ENCODE measurements at regions not wholly inside any gene's neighbourhood (a gene's known extent, or its start where the extent isn't known, plus 50 kb on each side); places are given as distances from the start of the nearest gene placed in this dataset.

DNA sequence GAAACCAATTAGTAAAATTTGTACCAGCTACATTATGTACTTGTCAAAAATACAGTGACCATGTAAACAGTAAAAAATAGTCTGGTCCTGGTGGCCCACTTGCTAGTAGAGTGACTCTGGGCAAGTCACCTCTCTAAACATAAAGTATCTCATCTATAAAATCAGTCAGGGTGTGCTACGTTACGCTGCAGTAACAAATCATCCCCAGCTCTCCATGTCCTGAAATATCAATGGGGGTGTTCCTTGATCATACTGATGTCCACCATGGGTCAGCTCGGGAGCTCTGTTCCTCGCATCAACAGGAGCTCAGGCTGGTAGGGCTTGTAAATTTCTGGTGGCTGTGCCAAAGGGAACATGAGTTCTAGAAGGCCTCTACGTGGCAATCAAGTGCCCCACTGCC is 268.6 kb downstream of the RAB28 start:
- ATAC-seq (ENCODE audit: low FRiP score) (no peak), DNase-seq (ENCODE audit: low spot score) (no peak)
- TF ChIP-seq, protein P1, sequence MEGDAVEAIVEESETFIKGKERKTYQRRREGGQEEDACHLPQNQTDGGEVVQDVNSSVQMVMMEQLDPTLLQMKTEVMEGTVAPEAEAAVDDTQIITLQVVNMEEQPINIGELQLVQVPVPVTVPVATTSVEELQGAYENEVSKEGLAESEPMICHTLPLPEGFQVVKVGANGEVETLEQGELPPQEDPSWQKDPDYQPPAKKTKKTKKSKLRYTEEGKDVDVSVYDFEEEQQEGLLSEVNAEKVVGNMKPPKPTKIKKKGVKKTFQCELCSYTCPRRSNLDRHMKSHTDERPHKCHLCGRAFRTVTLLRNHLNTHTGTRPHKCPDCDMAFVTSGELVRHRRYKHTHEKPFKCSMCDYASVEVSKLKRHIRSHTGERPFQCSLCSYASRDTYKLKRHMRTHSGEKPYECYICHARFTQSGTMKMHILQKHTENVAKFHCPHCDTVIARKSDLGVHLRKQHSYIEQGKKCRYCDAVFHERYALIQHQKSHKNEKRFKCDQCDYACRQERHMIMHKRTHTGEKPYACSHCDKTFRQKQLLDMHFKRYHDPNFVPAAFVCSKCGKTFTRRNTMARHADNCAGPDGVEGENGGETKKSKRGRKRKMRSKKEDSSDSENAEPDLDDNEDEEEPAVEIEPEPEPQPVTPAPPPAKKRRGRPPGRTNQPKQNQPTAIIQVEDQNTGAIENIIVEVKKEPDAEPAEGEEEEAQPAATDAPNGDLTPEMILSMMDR (IDR thresholded peaks at IDR 0.05): no peak

DNA sequence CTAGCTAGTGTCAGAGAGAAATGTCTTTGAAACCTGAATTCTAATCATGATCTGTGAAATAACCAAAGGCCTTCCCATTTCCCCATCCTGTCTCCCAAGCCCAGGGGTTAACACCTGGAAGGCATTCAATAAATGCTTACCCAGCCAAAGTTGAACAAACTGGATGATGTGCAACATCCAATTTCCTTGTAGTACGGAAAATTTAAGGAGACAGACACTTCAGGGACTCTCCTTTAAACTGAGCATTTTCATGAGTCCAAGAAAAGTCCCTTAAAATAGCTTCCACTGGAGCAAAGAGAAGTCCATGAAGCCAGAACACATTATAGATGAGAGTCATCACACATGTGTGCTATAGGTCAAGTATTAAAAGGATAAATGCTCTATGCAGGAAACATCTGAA is 271.2 kb downstream of the RAB28 start:
- TF ChIP-seq, protein P1 (IDR thresholded peaks at IDR 0.05): no peak
- ATAC-seq (ENCODE audit: low FRiP score): no peak
- DNase-seq (ENCODE audit: low spot score): no peak

DNA sequence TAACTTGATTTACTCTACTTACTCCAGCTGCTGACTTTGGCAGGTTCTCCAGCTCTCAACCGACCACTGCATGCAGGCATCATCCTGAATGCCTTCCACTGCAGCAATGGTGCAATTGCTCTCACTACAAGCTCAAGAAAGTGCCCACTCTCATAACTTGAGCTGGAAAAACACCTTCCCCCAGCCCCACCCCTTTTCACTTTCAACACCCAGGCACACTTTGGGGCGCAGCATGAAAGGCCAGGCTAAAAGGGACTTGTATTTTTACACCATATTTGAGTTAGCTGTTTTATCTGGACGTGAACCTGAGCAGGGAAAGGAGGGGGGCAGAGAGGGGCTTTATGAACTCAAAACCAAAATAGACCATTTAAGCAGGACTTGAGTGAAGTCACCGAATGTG is 274.5 kb downstream of the RAB28 start:
- TF ChIP-seq, protein P1 (IDR thresholded peaks at IDR 0.05): no peak
- no peak for DNase-seq (ENCODE audit: low spot score)
- ATAC-seq (ENCODE audit: low FRiP score): no peak

DNA sequence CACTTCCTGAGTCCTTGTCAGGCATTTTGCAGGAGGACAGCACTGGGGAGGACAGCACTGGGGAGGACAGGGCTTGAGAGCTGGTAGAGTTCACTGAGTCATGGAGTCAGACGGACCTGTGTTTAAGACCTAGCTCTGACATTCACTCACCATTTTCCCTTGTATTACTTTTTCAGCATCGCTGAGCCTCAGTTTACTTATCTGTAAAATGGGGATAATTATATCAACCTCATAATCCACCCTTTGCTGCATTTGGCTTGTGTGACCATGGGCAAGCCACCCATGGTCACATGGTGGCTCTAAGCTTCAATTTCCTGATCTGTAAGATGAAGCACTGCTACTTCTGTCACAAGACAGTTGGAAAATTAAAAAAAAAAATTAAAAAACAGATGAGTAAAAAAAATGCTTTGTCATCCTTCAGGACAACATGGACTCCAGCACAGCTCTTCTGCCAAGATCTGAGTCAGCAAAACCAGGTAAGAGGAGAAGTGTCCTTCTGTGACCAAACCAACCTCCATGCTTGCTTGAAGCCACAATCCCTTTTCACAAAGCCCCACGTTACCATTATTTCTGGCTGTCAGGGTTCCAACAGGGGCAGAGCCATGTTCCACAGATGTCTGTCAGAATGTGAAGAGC is 275.5 kb downstream of the RAB28 start:
- TF ChIP-seq, protein P1 (IDR thresholded peaks at IDR 0.05): no peak

DNA sequence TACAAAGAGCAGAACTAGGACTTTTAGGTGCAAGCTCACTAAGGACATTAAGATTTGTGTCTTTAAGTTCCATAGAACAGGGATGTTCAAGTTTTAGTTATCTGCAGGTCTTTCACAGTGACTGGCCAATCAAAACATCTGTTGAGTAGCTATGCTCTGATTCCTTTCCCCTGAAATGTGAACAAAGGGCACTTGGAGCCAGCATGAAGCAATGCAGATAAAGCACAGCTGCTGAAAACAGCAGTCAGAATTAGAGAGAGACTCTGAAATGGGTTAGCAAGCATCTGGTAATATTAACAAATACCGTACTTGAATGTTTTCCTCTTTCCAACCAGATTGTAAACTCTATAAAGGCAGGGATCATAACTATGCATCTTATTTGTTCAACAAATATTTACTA is 276.9 kb downstream of the RAB28 start:
- TF ChIP-seq, protein P1 (IDR thresholded peaks at IDR 0.05): no peak
- DNase-seq (ENCODE audit: low spot score): no peak
- no peak for ATAC-seq (ENCODE audit: low FRiP score)

More for the DNA sequence above, 275.5 kb downstream of the RAB28 start:
- DNase-seq (ENCODE audit: low spot score) (no peak), ATAC-seq (ENCODE audit: low FRiP score) (no peak)

DNA sequence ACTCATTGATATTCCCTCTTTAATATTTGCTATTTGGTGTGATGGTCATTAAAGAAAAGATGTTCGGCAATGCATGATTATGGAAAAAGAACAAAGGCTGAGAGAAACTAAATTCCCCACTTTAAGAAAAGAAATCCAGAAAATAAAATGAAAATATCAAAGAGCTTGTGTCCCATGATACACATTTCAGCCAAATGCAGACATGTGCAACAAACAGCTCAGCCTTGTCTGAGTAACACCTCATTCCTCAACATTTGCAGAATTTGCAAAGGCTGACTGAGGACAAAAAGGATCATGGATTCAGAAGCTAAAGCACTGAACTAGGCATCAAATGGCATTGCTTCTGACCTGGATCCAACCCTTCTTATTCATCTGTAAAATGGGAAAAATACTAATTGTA is 281.0 kb downstream of the RAB28 start:
- TF ChIP-seq, protein P1 (IDR thresholded peaks at IDR 0.05): no peak
- no peak for ATAC-seq (ENCODE audit: low FRiP score)

DNA sequence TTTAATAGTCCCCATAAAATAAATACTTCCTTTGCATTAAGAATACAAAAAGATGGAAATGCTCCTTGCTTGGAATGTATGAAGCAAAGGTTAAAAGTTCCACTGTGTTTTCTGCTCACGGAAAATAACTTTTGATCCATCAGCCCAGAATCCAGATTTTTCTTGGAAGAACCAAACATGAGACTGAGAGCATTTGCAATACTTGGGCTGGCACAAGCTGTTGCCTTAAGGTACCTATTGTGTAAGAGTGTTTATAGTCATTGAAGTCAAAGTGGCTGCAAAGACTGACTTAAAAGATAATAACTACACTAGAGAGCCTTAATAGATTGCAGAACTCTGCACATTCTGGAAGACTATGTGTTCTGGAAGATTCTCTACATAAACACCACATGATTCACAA is 281.4 kb downstream of the RAB28 start:
- TF ChIP-seq, protein P1 (IDR thresholded peaks at IDR 0.05): no peak
- ATAC-seq (ENCODE audit: low FRiP score) (no peak), DNase-seq (ENCODE audit: low spot score) (no peak)

More for the DNA sequence above, 281.0 kb downstream of the RAB28 start:
- no peak for DNase-seq (ENCODE audit: low spot score)
